Epithelial cell of prostate (primary cell): ENCODE measurements at regions not wholly inside any gene's neighbourhood (a gene's known extent, or its start where the extent isn't known, plus 50 kb on each side); places are given as distances from the start of the nearest gene placed in this dataset.

Source experiments
- DNase-seq: peaks from one replicate; pipeline ENCODE4 v3.0.0-alpha.2; 2011; ENCODE audit warnings: low read depth, low spot score
- H3K27ac ChIP-seq: fragments of 450-650 bp; 2 replicates; pipeline ENCODE4 v1.5.1; 2017; ENCODE audit warnings: mild to moderate bottlenecking

GRCh38 chr4:35201403-35201802 lies 1042.9 kb downstream of the ARAP2 start:
- H3K27ac ChIP-seq = no peak overlapping the region
- no peak for DNase-seq

GRCh38 chr4:35216636-35217035 lies 1027.7 kb downstream of the ARAP2 start:
- H3K27ac ChIP-seq = no peak overlapping the region
- no peak for DNase-seq

- DNase-seq = no peak
- no peak overlapping the region for H3K27ac ChIP-seq
Observed at GRCh38 chr4:35217331-35217730, 1027.0 kb downstream of the ARAP2 start.

- no peak overlapping the region for H3K27ac ChIP-seq
- no peak for DNase-seq
Observed at GRCh38 chr4:35228313-35228712, 1016.0 kb downstream of the ARAP2 start.

GRCh38 chr4:35229021-35229420 lies 1015.3 kb downstream of the ARAP2 start:
- H3K27ac ChIP-seq = no peak overlapping the region
- DNase-seq = no peak

GRCh38 chr4:35237924-35238323 lies 1006.4 kb downstream of the ARAP2 start:
- no peak overlapping the region for H3K27ac ChIP-seq
- no peak for DNase-seq

- H3K27ac ChIP-seq = no peak overlapping the region
- DNase-seq = no peak
Observed at GRCh38 chr4:35238793-35239192, 1005.5 kb downstream of the ARAP2 start.

GRCh38 chr4:35246493-35246892 lies 997.8 kb downstream of the ARAP2 start:
- no peak overlapping the region for H3K27ac ChIP-seq

GRCh38 chr4:35247047-35247446 lies 997.3 kb downstream of the ARAP2 start:
- DNase-seq = no peak

More at GRCh38 chr4:35246493-35246892, 997.8 kb downstream of the ARAP2 start:
- no peak for DNase-seq

GRCh38 chr4:35250331-35250730 lies 994.0 kb downstream of the ARAP2 start:
- H3K27ac ChIP-seq = no peak overlapping the region
- no peak for DNase-seq

More at GRCh38 chr4:35247047-35247446, 997.3 kb downstream of the ARAP2 start:
- no peak overlapping the region for H3K27ac ChIP-seq

- no peak overlapping the region for H3K27ac ChIP-seq
- no peak for DNase-seq
Observed at GRCh38 chr4:35250761-35251160, 993.6 kb downstream of the ARAP2 start.

GRCh38 chr4:35252071-35252470 lies 992.2 kb downstream of the ARAP2 start:
- no peak overlapping the region for H3K27ac ChIP-seq
- DNase-seq = no peak

- H3K27ac ChIP-seq = no peak overlapping the region
- no peak for DNase-seq
Observed at GRCh38 chr4:35252866-35253265, 991.4 kb downstream of the ARAP2 start.

- DNase-seq = no peak
Observed at GRCh38 chr4:35253331-35253730, 991.0 kb downstream of the ARAP2 start.

GRCh38 chr4:35286434-35286833 lies 957.9 kb downstream of the ARAP2 start:
- no peak for DNase-seq
- H3K27ac ChIP-seq = no peak overlapping the region

More at GRCh38 chr4:35253331-35253730, 991.0 kb downstream of the ARAP2 start:
- no peak overlapping the region for H3K27ac ChIP-seq

GRCh38 chr4:35300996-35301774 lies 943.1 kb downstream of the ARAP2 start:
- DNase-seq = no peak

GRCh38 chr4:35315419-35315818 lies 928.9 kb downstream of the ARAP2 start:
- no peak overlapping the region for H3K27ac ChIP-seq
- no peak for DNase-seq

More at GRCh38 chr4:35300996-35301774, 943.1 kb downstream of the ARAP2 start:
- H3K27ac ChIP-seq = no peak overlapping the region

- H3K27ac ChIP-seq = no peak overlapping the region
- no peak for DNase-seq
Observed at GRCh38 chr4:35325908-35326453, 918.3 kb downstream of the ARAP2 start.

GRCh38 chr4:35342833-35343232 lies 901.5 kb downstream of the ARAP2 start:
- no peak for DNase-seq
- no peak overlapping the region for H3K27ac ChIP-seq

- no peak overlapping the region for H3K27ac ChIP-seq
- no peak for DNase-seq
Observed at GRCh38 chr4:35347276-35347675, 897.0 kb downstream of the ARAP2 start.

GRCh38 chr4:35358001-35358584 lies 886.2 kb downstream of the ARAP2 start:
- DNase-seq = peak; percentile 14

More at GRCh38 chr4:35358001-35358584, 886.2 kb downstream of the ARAP2 start:
- H3K27ac ChIP-seq = peak overlapping the region; percentile 12
